Peyer's patch (tissue), 4 donors: ENCODE measurements at regions not wholly inside any gene's neighbourhood (a gene's known extent, or its start where the extent isn't known, plus 50 kb on each side); places are given as distances from the start of the nearest gene placed in this dataset.

Experiments
- DNase-seq, 3 donors: peaks; one replicate each; pipeline ENCODE4 v3.0.0-alpha.2; 2017 to 2019
- H3K27ac ChIP-seq, 4 donors: fragments of 200-600 bp; sonication (generic); one replicate each; pipeline ENCODE4 v1.5.1; 2016 to 2019
- H3K27me3 ChIP-seq, 2 donors: fragments of 200-600 bp; sonication (generic); one replicate each; pipeline ENCODE4 v1.5.1; 2019
- H3K36me3 ChIP-seq, 3 donors: fragments of 200-600 bp; sonication (generic); one replicate each; pipeline ENCODE4 v1.5.1; 2016 to 2019
- H3K4me1 ChIP-seq, 4 donors: fragments of 200-600 bp; sonication (generic); one replicate each; pipeline ENCODE4 v1.5.1; 2016 to 2019
- H3K4me3 ChIP-seq, 4 donors: fragments of 200-600 bp; sonication (generic); 1 replicate in 3 of 4; 2 replicates in 1 of 4; pipeline ENCODE4 v1.5.1; 2016 to 2019; ENCODE audit warnings: mild to moderate bottlenecking in 1 of 4
- H3K9me3 ChIP-seq, 4 donors: fragments of 200-600 bp; sonication (generic); one replicate each; pipeline ENCODE4 v1.5.1; 2016 to 2019; ENCODE audit warnings: mild to moderate bottlenecking in 1 of 4
- POLR2A ChIP-seq, 2 donors: fragments of 450-650 bp; IDR thresholded peaks; one replicate each; pipeline ENCODE4 v1.5.1; 2017; ENCODE audit warnings: antibody characterized with exemption in 2 of 2, mild to moderate bottlenecking in 2 of 2, moderate library complexity in 2 of 2
- TF ChIP-seq, protein P1 (sequence below), 6 experiments: fragments of 450-650 bp in 4 of 6; fragments of 200-600 bp in 2 of 6; sonication (generic) in 1 of 6; IDR thresholded peaks; one replicate each; pipeline ENCODE4 v1.5.1; 2017 to 2019; ENCODE audit warnings: antibody characterized with exemption in 6 of 6, mild to moderate bottlenecking in 3 of 6, moderate library complexity in 1 of 6

DNA sequence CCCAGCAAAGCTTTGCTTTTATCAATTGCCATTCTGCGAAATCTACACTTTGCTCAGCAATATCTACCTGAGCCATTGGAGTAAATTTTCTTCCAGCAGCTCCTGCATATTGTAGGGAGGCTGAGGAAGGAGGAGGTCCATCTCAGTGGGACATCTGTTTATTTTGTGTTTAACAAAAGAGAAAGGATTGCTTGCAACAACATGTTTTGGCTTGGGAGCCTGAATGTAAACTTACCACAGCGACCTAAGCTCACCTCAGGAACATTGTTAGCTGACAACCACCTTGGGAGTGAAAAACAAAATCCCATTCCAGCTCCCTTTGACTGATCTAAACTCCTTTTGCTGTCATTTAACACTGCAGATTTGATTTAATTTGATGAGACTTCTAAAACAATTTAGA lies 356.1 kb downstream of the SS18 start:
- Histone ChIP-seq H3K27me3 (no peaks in the 10 kb centered on the region), H3K36me3 (no peaks in the 10 kb centered on the region), H3K9me3 (no peaks in the 10 kb centered on the region), H3K4me1 (no peaks in the 10 kb centered on the region), H3K27ac (no peak overlapping the region), H3K4me3 (no peak overlapping the region)
- TF ChIP-seq, protein P1, sequence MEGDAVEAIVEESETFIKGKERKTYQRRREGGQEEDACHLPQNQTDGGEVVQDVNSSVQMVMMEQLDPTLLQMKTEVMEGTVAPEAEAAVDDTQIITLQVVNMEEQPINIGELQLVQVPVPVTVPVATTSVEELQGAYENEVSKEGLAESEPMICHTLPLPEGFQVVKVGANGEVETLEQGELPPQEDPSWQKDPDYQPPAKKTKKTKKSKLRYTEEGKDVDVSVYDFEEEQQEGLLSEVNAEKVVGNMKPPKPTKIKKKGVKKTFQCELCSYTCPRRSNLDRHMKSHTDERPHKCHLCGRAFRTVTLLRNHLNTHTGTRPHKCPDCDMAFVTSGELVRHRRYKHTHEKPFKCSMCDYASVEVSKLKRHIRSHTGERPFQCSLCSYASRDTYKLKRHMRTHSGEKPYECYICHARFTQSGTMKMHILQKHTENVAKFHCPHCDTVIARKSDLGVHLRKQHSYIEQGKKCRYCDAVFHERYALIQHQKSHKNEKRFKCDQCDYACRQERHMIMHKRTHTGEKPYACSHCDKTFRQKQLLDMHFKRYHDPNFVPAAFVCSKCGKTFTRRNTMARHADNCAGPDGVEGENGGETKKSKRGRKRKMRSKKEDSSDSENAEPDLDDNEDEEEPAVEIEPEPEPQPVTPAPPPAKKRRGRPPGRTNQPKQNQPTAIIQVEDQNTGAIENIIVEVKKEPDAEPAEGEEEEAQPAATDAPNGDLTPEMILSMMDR (IDR thresholded peaks at IDR 0.05): no peak
- TF ChIP-seq POLR2A (IDR thresholded peaks at IDR 0.05): no peak
- no peak for DNase-seq

DNA sequence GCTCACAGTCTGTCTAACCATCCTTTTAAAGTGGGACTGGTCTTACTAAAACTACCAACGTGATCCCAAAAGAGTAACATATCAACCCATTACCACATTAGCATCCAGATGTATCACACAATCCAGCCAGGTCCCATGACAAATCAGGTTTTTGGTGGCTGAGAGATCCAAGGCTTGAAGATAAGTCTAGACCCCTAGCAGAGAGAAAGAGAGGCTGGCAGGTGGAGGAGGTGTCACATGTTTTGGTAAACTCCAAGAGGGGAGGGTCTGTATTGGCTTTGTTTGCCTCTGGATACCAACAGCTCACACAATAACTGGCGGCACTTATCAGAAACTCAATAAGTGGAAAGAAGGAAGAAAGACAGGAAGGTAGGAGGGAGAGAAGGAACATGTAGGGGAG lies 357.6 kb downstream of the SS18 start:
- H3K36me3 ChIP-seq: no peaks in the 10 kb centered on the region
- no peak for DNase-seq
- no peaks in the 10 kb centered on the region for H3K27me3 ChIP-seq
- TF ChIP-seq, protein P1 (IDR thresholded peaks at IDR 0.05): no peak
- no peak for TF ChIP-seq POLR2A (IDR thresholded peaks at IDR 0.05)
- no peaks in the 10 kb centered on the region for H3K9me3 ChIP-seq
- H3K27ac ChIP-seq: no peak overlapping the region
- H3K4me3 ChIP-seq: no peak overlapping the region
- no peaks in the 10 kb centered on the region for H3K4me1 ChIP-seq

DNA sequence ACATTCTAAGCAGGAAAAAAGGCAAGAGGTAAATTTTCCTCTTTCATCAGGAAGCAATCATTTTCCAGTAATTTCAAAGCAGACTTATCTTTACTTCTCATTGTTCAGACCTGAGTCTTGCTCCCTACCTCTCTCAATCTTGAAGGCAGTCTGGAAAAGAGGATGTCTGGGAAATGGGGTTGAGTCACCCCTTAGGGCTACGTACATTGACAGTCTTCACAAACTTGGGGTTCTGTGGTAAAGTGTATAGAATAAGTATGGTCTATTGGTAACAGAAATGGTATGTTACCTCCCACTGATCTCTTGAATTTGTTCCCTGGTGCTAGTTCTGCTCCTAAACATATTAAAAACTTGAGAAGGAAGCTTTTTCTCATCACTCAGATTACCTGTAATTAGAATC lies 361.3 kb downstream of the SS18 start:
- no peaks in the 10 kb centered on the region for H3K36me3 ChIP-seq
- no peak for DNase-seq
- no peak for TF ChIP-seq POLR2A (IDR thresholded peaks at IDR 0.05)
- TF ChIP-seq, protein P1 (IDR thresholded peaks at IDR 0.05): no peak
- no peak overlapping the region for H3K4me3 ChIP-seq
- no peaks in the 10 kb centered on the region for H3K27me3 ChIP-seq
- no peaks in the 10 kb centered on the region for H3K9me3 ChIP-seq
- H3K4me1 ChIP-seq: no peaks in the 10 kb centered on the region
- no peak overlapping the region for H3K27ac ChIP-seq

DNA sequence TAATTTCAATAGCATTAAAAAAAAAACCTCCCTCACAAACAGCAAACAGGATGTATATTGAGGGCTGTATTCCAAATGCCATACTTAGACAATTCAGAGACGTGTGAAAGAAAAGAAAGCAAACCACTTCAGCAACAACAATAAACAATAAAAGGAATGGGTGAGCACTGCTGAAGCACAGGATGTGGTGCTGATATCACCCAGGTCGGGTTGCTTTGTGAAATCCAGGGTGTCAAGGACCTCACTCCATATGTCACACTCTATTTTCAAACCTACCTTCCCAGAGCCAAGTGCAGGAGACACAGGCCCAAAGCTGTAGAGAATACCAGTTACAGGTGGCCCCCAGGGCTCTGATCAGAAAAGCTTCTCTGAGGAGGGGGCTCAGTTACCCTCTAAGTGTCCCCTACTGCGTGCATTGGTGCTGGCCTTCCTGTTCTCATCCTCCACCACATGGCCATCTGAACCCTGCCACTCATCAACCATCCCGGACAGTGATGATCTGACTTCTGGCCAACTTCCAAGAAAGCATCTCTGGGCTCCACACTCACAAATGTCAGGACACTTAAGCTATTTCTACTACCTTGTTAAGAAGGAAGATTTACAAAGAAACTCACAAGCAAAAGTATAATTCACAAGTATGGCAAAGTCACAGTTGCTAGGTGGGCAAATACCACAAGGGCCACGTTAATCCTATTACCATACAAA lies 363.0 kb downstream of the SS18 start:
- no peaks in the 10 kb centered on the region for H3K36me3 ChIP-seq
- DNase-seq: no peak
- no peaks in the 10 kb centered on the region for H3K27me3 ChIP-seq
- H3K4me1 ChIP-seq: no peaks in the 10 kb centered on the region
- TF ChIP-seq, protein P1 (IDR thresholded peaks at IDR 0.05): no peak
- TF ChIP-seq POLR2A (IDR thresholded peaks at IDR 0.05): no peak
- H3K9me3 ChIP-seq: no peaks in the 10 kb centered on the region
- no peak overlapping the region for H3K4me3 ChIP-seq
- H3K27ac ChIP-seq: no peak overlapping the region

DNA sequence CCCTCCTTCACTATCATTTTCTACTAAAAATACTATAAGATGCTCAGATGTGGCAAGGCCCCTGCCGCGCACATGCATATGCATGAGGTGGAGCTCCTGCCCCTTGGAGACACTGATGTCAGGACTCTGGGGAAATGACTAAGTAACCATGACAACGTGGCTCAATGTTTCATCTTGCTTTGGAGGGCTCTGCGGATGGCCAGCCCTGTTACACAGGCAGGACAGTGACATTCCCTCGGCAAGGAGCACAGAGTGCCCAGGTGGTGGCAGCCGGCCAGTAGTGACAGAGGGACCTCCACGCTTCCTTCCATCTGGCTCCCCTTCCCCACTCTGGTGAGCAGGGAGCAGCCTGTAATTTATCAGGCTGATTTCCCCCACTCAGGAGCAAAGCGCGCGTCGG lies 364.1 kb downstream of the SS18 start:
- H3K4me1 ChIP-seq: no peaks in the 10 kb centered on the region
- no peaks in the 10 kb centered on the region for H3K27me3 ChIP-seq
- no peaks in the 10 kb centered on the region for H3K9me3 ChIP-seq
- DNase-seq: no peak
- TF ChIP-seq, protein P1 (IDR thresholded peaks at IDR 0.05): no peak
- no peak for TF ChIP-seq POLR2A (IDR thresholded peaks at IDR 0.05)
- H3K27ac ChIP-seq: no peak overlapping the region
- no peak overlapping the region for H3K4me3 ChIP-seq
- no peaks in the 10 kb centered on the region for H3K36me3 ChIP-seq

DNA sequence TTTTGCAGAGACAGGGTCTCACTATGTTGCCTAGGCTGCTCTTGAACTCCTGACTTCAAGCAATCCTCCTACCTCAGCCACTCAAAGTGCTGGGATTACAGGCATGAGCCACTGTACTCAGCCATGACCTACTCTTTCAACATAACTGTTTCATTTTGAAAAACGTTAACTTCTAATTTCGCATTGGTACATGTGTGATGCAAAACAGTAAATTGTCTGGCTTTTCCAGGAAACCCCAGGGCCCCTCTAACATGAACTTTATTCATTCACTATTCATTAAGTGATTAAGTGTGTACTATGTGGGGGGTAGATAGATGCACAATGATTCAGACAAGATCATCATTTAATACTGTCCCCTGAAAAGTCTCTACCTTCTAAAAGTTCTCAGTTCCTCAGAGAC lies 364.9 kb downstream of the SS18 start:
- Histone ChIP-seq H3K4me3 (no peak overlapping the region), H3K4me1 (no peaks in the 10 kb centered on the region), H3K36me3 (no peaks in the 10 kb centered on the region), H3K27ac (no peak overlapping the region), H3K27me3 (no peaks in the 10 kb centered on the region), H3K9me3 (no peaks in the 10 kb centered on the region)
- TF ChIP-seq POLR2A (IDR thresholded peaks at IDR 0.05): no peak
- TF ChIP-seq, protein P1 (IDR thresholded peaks at IDR 0.05): no peak
- no peak for DNase-seq
